ENCODE measurements at regions not wholly inside any gene's neighbourhood (a gene's known extent, or its start where the extent isn't known, plus 50 kb on each side); places are given as distances from the start of the nearest gene placed in this dataset.
A peak's percentile ranks its signal among the peaks of the same experiment; 100 is the strongest.

GRCh38 chr13:109366525-109366924 lies 419.9 kb downstream of the IRS2 start:
- FAIRE-seq = no peak
- DNase-seq (ENCODE audit: insufficient read length, low spot score) = no peak
- no peak for TF ChIP-seq POLR2A (IDR thresholded peaks at IDR 0.05; ENCODE audit: low read depth, low read length)

- TF ChIP-seq POLR2A (IDR thresholded peaks at IDR 0.05; ENCODE audit: low read depth, low read length) = no peak
- no peak for FAIRE-seq
- DNase-seq (ENCODE audit: insufficient read length, low spot score) = no peak
Observed at GRCh38 chr13:109363431-109363830, 423.0 kb downstream of the IRS2 start.

GRCh38 chr13:109362616-109363015 lies 423.8 kb downstream of the IRS2 start:
- TF ChIP-seq POLR2A (IDR thresholded peaks at IDR 0.05; ENCODE audit: low read depth, low read length) = no peak
- DNase-seq (ENCODE audit: insufficient read length, low spot score) (no peak), FAIRE-seq (no peak)

GRCh38 chr13:109361562-109362289 lies 424.7 kb downstream of the IRS2 start:
- no peak for TF ChIP-seq POLR2A (IDR thresholded peaks at IDR 0.05; ENCODE audit: low read depth, low read length)
- DNase-seq (ENCODE audit: insufficient read length, low spot score) = no peak

GRCh38 chr13:109357751-109358471 lies 428.5 kb downstream of the IRS2 start:
- no peak for DNase-seq (ENCODE audit: insufficient read length, low spot score)
- no peak for FAIRE-seq

More at GRCh38 chr13:109361562-109362289, 424.7 kb downstream of the IRS2 start:
- no peak for FAIRE-seq

GRCh38 chr13:109355875-109356434 lies 430.4 kb downstream of the IRS2 start:
- FAIRE-seq (peak; percentile 57), DNase-seq (ENCODE audit: insufficient read length, low spot score) (no peak)
- TF ChIP-seq POLR2A (IDR thresholded peaks at IDR 0.05; ENCODE audit: low read depth, low read length) = no peak

More at GRCh38 chr13:109357751-109358471, 428.5 kb downstream of the IRS2 start:
- no peak for TF ChIP-seq POLR2A (IDR thresholded peaks at IDR 0.05; ENCODE audit: low read depth, low read length)

GRCh38 chr13:109355166-109355565 lies 431.2 kb downstream of the IRS2 start:
- FAIRE-seq (no peak), DNase-seq (ENCODE audit: insufficient read length, low spot score) (no peak)
- no peak for TF ChIP-seq POLR2A (IDR thresholded peaks at IDR 0.05; ENCODE audit: low read depth, low read length)

- no peak for FAIRE-seq
Observed at GRCh38 chr13:109351236-109351635, 435.1 kb downstream of the IRS2 start.

GRCh38 chr13:109348519-109349258 lies 437.7 kb downstream of the IRS2 start:
- DNase-seq (ENCODE audit: insufficient read length, low spot score) (peak; percentile 37), FAIRE-seq (peak; percentile 98)
- TF ChIP-seq POLR2A (IDR thresholded peaks at IDR 0.05; ENCODE audit: low read depth, low read length) = no peak

More at GRCh38 chr13:109351236-109351635, 435.1 kb downstream of the IRS2 start:
- no peak for TF ChIP-seq POLR2A (IDR thresholded peaks at IDR 0.05; ENCODE audit: low read depth, low read length)
- no peak for DNase-seq (ENCODE audit: insufficient read length, low spot score)

GRCh38 chr13:109346060-109346459 lies 440.3 kb downstream of the IRS2 start:
- no peak for TF ChIP-seq POLR2A (IDR thresholded peaks at IDR 0.05; ENCODE audit: low read depth, low read length)
- DNase-seq (ENCODE audit: insufficient read length, low spot score) (no peak), FAIRE-seq (no peak)

- TF ChIP-seq POLR2A (IDR thresholded peaks at IDR 0.05; ENCODE audit: low read depth, low read length) = no peak
- FAIRE-seq = no peak
- peak; percentile 25 for DNase-seq (ENCODE audit: insufficient read length, low spot score)
Observed at GRCh38 chr13:109345433-109345941, 440.9 kb downstream of the IRS2 start.

GRCh38 chr13:109344552-109345157 lies 441.7 kb downstream of the IRS2 start:
- FAIRE-seq = peak; percentile 100
- no peak for TF ChIP-seq POLR2A (IDR thresholded peaks at IDR 0.05; ENCODE audit: low read depth, low read length)
- DNase-seq (ENCODE audit: insufficient read length, low spot score) = peak; percentile 67

GRCh38 chr13:109336730-109337129 lies 449.7 kb downstream of the IRS2 start:
- FAIRE-seq = peak; percentile 100
- TF ChIP-seq POLR2A (IDR thresholded peaks at IDR 0.05; ENCODE audit: low read depth, low read length) = no peak
- no peak for DNase-seq (ENCODE audit: insufficient read length, low spot score)
